ENCODE measurements at regions not wholly inside any gene's neighbourhood (a gene's known extent, or its start where the extent isn't known, plus 50 kb on each side); places are given as distances from the start of the nearest gene placed in this dataset.

DNA sequence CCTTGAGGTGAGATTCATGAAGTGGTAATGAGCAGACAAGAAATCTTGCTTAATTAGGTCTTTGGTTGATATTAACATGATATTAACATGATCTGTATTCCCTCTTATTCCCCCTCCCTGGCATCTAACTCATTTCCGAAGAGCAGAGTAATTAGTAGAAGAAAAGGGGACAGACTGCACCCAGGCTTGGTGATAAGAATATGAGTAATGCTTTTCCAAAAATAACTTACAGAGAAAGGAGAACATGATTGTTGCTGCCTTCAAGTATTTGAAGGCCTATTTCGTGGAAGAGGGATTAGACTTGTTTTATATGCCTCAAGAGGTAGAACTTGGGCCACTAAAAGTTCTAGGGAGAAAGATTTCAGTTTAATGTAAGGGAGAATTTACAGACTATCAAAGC, 130.6 kb upstream of the ATP5MC3 start:
- DNase-seq (ENCODE audit: low spot score), result no peak
- Histone ChIP-seq H3K36me3 (ENCODE audit: insufficient read depth, low read length, poor library complexity, severe bottlenecking) (no peaks in the 10 kb centered on the region), H3K4me1 (ENCODE audit: insufficient read depth, low read length, poor library complexity, severe bottlenecking) (peaks cover 8% of the 10 kb centered on the region), H3K27ac (ENCODE audit: low read depth, low read length, poor library complexity, severe bottlenecking) (no peak overlapping the region), H3K27me3 (replicated peaks; ENCODE audit: insufficient read depth, low read depth, low read length, poor library complexity) (no peaks in the 10 kb centered on the region), H3K9me3 (ENCODE audit: low read depth, low read length, poor library complexity, severe bottlenecking) (no peaks in the 10 kb centered on the region), H3K4me3 (ENCODE audit: low read depth, low read length, poor library complexity, severe bottlenecking) (no peak overlapping the region)
- intact Hi-C loops (cut with micrococcal nuclease; ENCODE audit: unreplicated experiment), result loop anchor here (5.0 kb wide), 1 partner anchor 775 kb away; no protein-coding TSS in a partner anchor
- TF ChIP-seq, protein P1, sequence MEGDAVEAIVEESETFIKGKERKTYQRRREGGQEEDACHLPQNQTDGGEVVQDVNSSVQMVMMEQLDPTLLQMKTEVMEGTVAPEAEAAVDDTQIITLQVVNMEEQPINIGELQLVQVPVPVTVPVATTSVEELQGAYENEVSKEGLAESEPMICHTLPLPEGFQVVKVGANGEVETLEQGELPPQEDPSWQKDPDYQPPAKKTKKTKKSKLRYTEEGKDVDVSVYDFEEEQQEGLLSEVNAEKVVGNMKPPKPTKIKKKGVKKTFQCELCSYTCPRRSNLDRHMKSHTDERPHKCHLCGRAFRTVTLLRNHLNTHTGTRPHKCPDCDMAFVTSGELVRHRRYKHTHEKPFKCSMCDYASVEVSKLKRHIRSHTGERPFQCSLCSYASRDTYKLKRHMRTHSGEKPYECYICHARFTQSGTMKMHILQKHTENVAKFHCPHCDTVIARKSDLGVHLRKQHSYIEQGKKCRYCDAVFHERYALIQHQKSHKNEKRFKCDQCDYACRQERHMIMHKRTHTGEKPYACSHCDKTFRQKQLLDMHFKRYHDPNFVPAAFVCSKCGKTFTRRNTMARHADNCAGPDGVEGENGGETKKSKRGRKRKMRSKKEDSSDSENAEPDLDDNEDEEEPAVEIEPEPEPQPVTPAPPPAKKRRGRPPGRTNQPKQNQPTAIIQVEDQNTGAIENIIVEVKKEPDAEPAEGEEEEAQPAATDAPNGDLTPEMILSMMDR (conservative IDR thresholded peaks at IDR 0.05; ENCODE audit: low read depth, low read length), result no peak
- TF ChIP-seq EZH2 (IDR thresholded peaks at IDR 0.05; ENCODE audit: borderline replicate concordance, low read depth, low read length, poor library complexity, severe bottlenecking), result no peak
- CTCF ChIA-PET, result no interaction called here
- POLR2A ChIA-PET (ENCODE audit: low non-redundant PET), result no interaction called here
- no TSS peak for BruUV-seq (replicated peaks)

DNA sequence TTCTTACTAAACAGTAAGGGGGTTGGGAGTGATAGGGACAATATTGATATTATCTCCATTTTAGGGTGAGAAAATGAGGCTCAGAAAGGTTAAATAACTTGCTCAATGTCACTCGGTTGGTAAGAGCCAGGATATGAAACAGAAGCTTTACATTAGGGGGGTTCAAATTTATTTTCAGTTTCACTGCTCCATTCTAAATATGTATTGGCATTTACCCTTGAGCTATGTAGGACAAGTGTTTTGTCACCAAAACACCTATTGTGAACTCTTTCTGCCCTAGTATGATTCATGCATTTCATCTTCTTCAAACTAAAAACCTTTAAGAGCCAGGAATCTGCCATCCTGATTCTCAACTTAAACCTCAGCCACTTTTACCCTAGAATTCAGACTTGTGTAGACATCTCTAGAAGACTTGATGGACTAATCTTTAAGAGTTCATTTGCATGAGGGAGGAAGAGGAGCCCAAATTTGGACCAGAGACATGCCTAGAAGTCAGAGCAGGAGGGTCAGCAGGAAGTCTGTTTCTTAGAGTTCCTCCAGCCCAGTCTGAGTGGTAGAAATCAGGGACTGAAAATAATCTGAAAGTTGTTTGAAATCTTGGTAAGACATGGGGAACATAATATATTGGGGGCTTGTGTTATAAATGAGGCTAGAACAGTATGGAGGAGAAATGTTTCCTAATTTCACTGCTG, 129.4 kb upstream of the ATP5MC3 start:
- BruUV-seq (replicated peaks), result no TSS peak
- H3K27ac ChIP-seq (ENCODE audit: low read depth, low read length, poor library complexity, severe bottlenecking), result no peak overlapping the region
- H3K9me3 ChIP-seq (ENCODE audit: low read depth, low read length, poor library complexity, severe bottlenecking), result no peaks in the 10 kb centered on the region
- H3K36me3 ChIP-seq (ENCODE audit: insufficient read depth, low read length, poor library complexity, severe bottlenecking), result no peaks in the 10 kb centered on the region
- no peak overlapping the region for H3K4me3 ChIP-seq (ENCODE audit: low read depth, low read length, poor library complexity, severe bottlenecking)
- POLR2A ChIA-PET (ENCODE audit: low non-redundant PET), result no interaction called here
- no peaks in the 10 kb centered on the region for H3K27me3 ChIP-seq (replicated peaks; ENCODE audit: insufficient read depth, low read depth, low read length, poor library complexity)
- no peak for TF ChIP-seq EZH2 (IDR thresholded peaks at IDR 0.05; ENCODE audit: borderline replicate concordance, low read depth, low read length, poor library complexity, severe bottlenecking)
- TF ChIP-seq, protein P1 (conservative IDR thresholded peaks at IDR 0.05; ENCODE audit: low read depth, low read length), result no peak
- DNase-seq (ENCODE audit: low spot score), result no peak
- peaks cover 8% of the 10 kb centered on the region for H3K4me1 ChIP-seq (ENCODE audit: insufficient read depth, low read length, poor library complexity, severe bottlenecking)
- CTCF ChIA-PET, result no interaction called here
- intact Hi-C loops (cut with micrococcal nuclease; ENCODE audit: unreplicated experiment), result loop anchor here (5.0 kb wide), 1 partner anchor 776 kb away; no protein-coding TSS in a partner anchor

- DNase-seq (ENCODE audit: low spot score), result peak; percentile 74
- Histone ChIP-seq H3K4me3 (ENCODE audit: low read depth, low read length, poor library complexity, severe bottlenecking) (no peak overlapping the region), H3K27me3 (replicated peaks; ENCODE audit: insufficient read depth, low read depth, low read length, poor library complexity) (no peaks in the 10 kb centered on the region), H3K9me3 (ENCODE audit: low read depth, low read length, poor library complexity, severe bottlenecking) (no peaks in the 10 kb centered on the region), H3K27ac (ENCODE audit: low read depth, low read length, poor library complexity, severe bottlenecking) (no peak overlapping the region), H3K4me1 (ENCODE audit: insufficient read depth, low read length, poor library complexity, severe bottlenecking) (peaks cover 8% of the 10 kb centered on the region), H3K36me3 (ENCODE audit: insufficient read depth, low read length, poor library complexity, severe bottlenecking) (no peaks in the 10 kb centered on the region)
- ChIA-PET CTCF (interaction anchor here (0.6 kb wide), 1 partner anchor 724 kb away, joined by 3 read pairs; no protein-coding TSS in a partner anchor), POLR2A (ENCODE audit: low non-redundant PET) (no interaction called here)
- intact Hi-C loops (cut with micrococcal nuclease; ENCODE audit: unreplicated experiment), result loop anchor here (5.0 kb wide), 1 partner anchor 778 kb away; no protein-coding TSS in a partner anchor
- BruUV-seq (replicated peaks), result no TSS peak
- TF ChIP-seq, protein P1 (conservative IDR thresholded peaks at IDR 0.05; ENCODE audit: low read depth, low read length), result peak; percentile 73
- TF ChIP-seq EZH2 (IDR thresholded peaks at IDR 0.05; ENCODE audit: borderline replicate concordance, low read depth, low read length, poor library complexity, severe bottlenecking), result no peak
Observed at GRCh38 chr2:175309799-175310198, 128.3 kb upstream of the ATP5MC3 start.

Data from A673 (cell line).